ENCODE measurements at regions not wholly inside any gene's neighbourhood (a gene's known extent, or its start where the extent isn't known, plus 50 kb on each side); places are given as distances from the start of the nearest gene placed in this dataset.

DNA sequence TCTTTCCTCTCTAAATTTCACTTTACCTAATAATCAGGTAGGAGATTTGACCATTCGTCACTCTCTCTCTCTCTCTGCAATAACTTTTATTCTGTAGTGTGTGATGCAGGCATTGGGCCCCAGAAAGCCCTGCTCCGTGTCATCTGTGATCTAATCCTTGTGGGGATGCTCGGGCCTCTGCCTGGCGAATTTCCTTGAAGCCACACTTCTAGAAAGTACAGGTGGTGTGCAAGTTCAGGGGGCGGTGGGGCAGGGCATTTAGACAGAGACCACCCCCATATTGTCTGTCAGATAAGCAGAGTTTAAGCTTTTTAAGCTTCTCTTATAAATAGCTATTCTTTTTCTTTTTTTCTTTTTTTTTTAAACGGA is 53.4 kb upstream of the GPR12 start:
- peaks cover 6% of the 10 kb centered on the region for H3K27me3 ChIP-seq (ENCODE audit: control insufficient read depth, insufficient read depth, low read length, poor library complexity, severe bottlenecking)
- no peak for TF ChIP-seq CTCF (conservative IDR thresholded peaks at IDR 0.05)
- H3K27ac ChIP-seq (ENCODE audit: low read depth, low read length) = no peak overlapping the region
- 85 to 88% methylated on average over 4 to 6 of the region's 6 CpGs for WGBS, 2 experiments (ENCODE audit: insufficient coverage in 1 of 2, insufficient read length in 1 of 2)
- H3K27me3 Mint-ChIP-seq (ENCODE audit: insufficient read depth) = peaks cover 12% of the 10 kb centered on the region
- peaks cover 9% of the 10 kb centered on the region for H3K4me1 Mint-ChIP-seq
- H3K27ac Mint-ChIP-seq = no peak overlapping the region
- no peak overlapping the region for H3K9ac ChIP-seq (ENCODE audit: extremely low read depth, low read length, poor library complexity, severe bottlenecking)
- no peaks in the 10 kb centered on the region for H3K36me3 Mint-ChIP-seq (ENCODE audit: low read depth)
- no peak overlapping the region for H3K4me3 ChIP-seq (ENCODE audit: low read length)
- H3K36me3 ChIP-seq (ENCODE audit: control insufficient read depth, insufficient read depth, low read length) = no peaks in the 10 kb centered on the region
- H3K9me3 Mint-ChIP-seq = no peaks in the 10 kb centered on the region
- no peak for DNase-seq
- H3K9me3 ChIP-seq (ENCODE audit: control insufficient read depth, low read length) = no peaks in the 10 kb centered on the region
- H3K4me3 Mint-ChIP-seq = no peak overlapping the region
- H3K4me1 ChIP-seq (ENCODE audit: control insufficient read depth, insufficient read depth, low read length) = no peaks in the 10 kb centered on the region

- no peak overlapping the region for H3K4me3 ChIP-seq (ENCODE audit: low read length)
- Mint-ChIP-seq H3K4me3 (no peak overlapping the region), H3K27me3 (ENCODE audit: insufficient read depth) (peaks cover 12% of the 10 kb centered on the region), H3K36me3 (ENCODE audit: low read depth) (no peaks in the 10 kb centered on the region), H3K9me3 (no peaks in the 10 kb centered on the region), H3K27ac (no peak overlapping the region), H3K4me1 (peaks cover 9% of the 10 kb centered on the region)
- H3K27ac ChIP-seq (ENCODE audit: low read depth, low read length) = no peak overlapping the region
- 78 to 83% methylated on average over 6 to 10 of the region's 10 CpGs for WGBS, 2 experiments (ENCODE audit: insufficient coverage in 1 of 2, insufficient read length in 1 of 2)
- H3K36me3 ChIP-seq (ENCODE audit: control insufficient read depth, insufficient read depth, low read length) = no peaks in the 10 kb centered on the region
- peaks cover 6% of the 10 kb centered on the region for H3K27me3 ChIP-seq (ENCODE audit: control insufficient read depth, insufficient read depth, low read length, poor library complexity, severe bottlenecking)
- no peak for DNase-seq
- H3K9ac ChIP-seq (ENCODE audit: extremely low read depth, low read length, poor library complexity, severe bottlenecking) = no peak overlapping the region
- H3K9me3 ChIP-seq (ENCODE audit: control insufficient read depth, low read length) = no peaks in the 10 kb centered on the region
- TF ChIP-seq CTCF (conservative IDR thresholded peaks at IDR 0.05) = no peak
- H3K4me1 ChIP-seq (ENCODE audit: control insufficient read depth, insufficient read depth, low read length) = no peaks in the 10 kb centered on the region
These were observed 52.9 kb upstream of the GPR12 start for GRCh38 chr13:26813321-26813979.

DNA sequence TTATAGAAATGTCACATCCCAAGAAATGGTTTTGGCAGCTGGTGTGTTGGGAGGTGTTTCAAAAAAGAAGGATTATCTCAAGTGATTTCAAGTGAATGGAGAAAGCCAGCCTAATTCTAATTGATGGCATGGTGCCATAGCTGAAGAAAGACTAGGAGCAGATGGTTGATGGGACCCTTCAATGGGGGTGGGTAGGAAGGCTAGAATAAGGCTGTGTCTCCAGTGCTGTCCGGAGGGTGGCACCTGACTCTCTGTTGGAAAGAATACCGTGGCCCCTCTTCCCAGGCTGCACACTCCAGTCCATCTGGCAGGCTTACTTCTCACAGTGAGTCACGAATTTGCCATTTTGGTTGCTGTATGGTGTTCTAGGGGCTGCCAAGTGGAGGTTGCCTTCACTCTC is 51.0 kb upstream of the GPR12 start:
- Histone ChIP-seq H3K36me3 (ENCODE audit: control insufficient read depth, insufficient read depth, low read length) (no peaks in the 10 kb centered on the region), H3K9me3 (ENCODE audit: control insufficient read depth, low read length) (no peaks in the 10 kb centered on the region), H3K4me3 (ENCODE audit: low read length) (no peak overlapping the region), H3K4me1 (ENCODE audit: control insufficient read depth, insufficient read depth, low read length) (no peaks in the 10 kb centered on the region), H3K27me3 (ENCODE audit: control insufficient read depth, insufficient read depth, low read length, poor library complexity, severe bottlenecking) (no peaks in the 10 kb centered on the region), H3K27ac (ENCODE audit: low read depth, low read length) (no peak overlapping the region), H3K9ac (ENCODE audit: extremely low read depth, low read length, poor library complexity, severe bottlenecking) (no peak overlapping the region)
- H3K27me3 Mint-ChIP-seq (ENCODE audit: insufficient read depth) = peaks cover 23% of the 10 kb centered on the region
- TF ChIP-seq CTCF (conservative IDR thresholded peaks at IDR 0.05) = no peak
- no peak overlapping the region for H3K4me3 Mint-ChIP-seq
- 92 to 100% methylated on average over 1 to 3 of the region's 3 CpGs for WGBS, 2 experiments (ENCODE audit: insufficient coverage in 1 of 2, insufficient read length in 1 of 2)
- H3K27ac Mint-ChIP-seq = no peak overlapping the region
- H3K4me1 Mint-ChIP-seq = peaks cover 9% of the 10 kb centered on the region
- no peak for DNase-seq
- H3K9me3 Mint-ChIP-seq = peaks cover 2% of the 10 kb centered on the region
- no peaks in the 10 kb centered on the region for H3K36me3 Mint-ChIP-seq (ENCODE audit: low read depth)
